Fibroblast of pulmonary artery (primary cell): ENCODE measurements at regions not wholly inside any gene's neighbourhood (a gene's known extent, or its start where the extent isn't known, plus 50 kb on each side); places are given as distances from the start of the nearest gene placed in this dataset.
A peak's percentile ranks its signal among the peaks of the same experiment; 100 is the strongest.

ENCODE experiments used
- DNase-seq: peaks from one replicate; pipeline ENCODE4 v3.0.0-alpha.2; 2010; ENCODE audit warnings: low read depth
- H3K4me3 ChIP-seq: replicated peaks from 2 replicates; pipeline ENCODE4 v1.5.1; 2011; ENCODE audit warnings: low read depth, mild to moderate bottlenecking, control low read depth, low read length, moderate library complexity
- CTCF ChIP-seq: IDR thresholded peaks from 2 replicates; pipeline ENCODE4 v1.5.1; 2011; ENCODE audit warnings: mild to moderate bottlenecking, control low read depth, low read length, inconsistent platforms; ENCODE audit errors: missing control alignments

GRCh38 chr15:62940093-62940754 is 102.3 kb upstream of the TPM1 start:
- TF ChIP-seq CTCF = no peak
- no peak overlapping the region for H3K4me3 ChIP-seq
- DNase-seq = no peak

DNA sequence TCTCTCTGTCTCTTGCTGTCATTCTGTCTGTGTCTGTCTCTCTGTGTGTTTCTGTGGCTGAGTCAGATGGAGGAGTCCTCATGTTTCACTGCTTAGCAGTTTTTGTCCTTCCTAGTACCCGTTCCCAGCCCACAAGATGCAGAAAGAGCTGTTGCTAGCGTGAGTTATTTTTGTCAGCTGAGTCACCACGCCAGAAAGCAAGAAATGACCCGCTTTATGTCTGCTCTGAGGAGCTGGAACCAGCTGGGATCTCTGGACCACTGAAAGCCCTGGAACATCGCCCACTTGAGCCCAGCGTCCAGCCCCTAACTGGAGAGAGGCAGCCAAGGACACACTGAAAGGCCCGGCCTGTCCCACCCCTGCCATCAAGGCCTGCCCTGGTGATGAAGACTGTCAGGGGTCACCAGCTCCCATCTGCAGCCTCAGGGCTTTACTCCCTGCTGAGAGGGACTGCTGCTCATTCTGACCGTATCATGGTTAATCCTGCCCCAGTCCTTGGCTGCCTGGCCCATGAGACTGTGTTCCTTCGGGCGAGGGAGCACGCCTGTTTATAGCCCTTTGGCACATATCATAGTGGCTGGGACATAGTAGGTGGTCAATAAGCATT is 101.7 kb upstream of the TPM1 start:
- TF ChIP-seq CTCF = no peak
- peak; percentile 92 for DNase-seq
- H3K4me3 ChIP-seq = no peak overlapping the region

- DNase-seq = no peak
- H3K4me3 ChIP-seq = no peak overlapping the region
- TF ChIP-seq CTCF = no peak
These were observed 100.8 kb upstream of the TPM1 start for GRCh38 chr15:62941699-62942098.

DNA sequence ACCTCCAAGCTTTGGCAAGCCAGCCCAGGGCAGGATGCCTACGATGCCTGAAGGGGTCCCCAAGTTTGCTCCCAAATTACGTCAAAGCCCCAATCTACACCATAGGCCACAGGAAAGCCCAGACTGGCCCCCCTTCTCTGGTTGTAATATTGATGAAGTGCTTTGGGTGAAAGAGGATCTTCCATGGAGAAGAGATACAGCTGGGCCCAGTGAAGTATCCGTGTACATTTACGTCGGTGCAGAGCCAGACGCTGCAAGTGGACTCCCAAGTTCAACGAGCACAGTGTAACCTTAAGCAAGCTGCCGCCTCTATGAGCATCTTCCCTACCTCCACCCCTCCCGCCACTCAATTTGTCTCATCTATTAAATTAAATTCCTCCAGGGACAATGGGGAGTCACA is 100.1 kb upstream of the TPM1 start:
- TF ChIP-seq CTCF = no peak
- no peak overlapping the region for H3K4me3 ChIP-seq
- DNase-seq = no peak

DNA sequence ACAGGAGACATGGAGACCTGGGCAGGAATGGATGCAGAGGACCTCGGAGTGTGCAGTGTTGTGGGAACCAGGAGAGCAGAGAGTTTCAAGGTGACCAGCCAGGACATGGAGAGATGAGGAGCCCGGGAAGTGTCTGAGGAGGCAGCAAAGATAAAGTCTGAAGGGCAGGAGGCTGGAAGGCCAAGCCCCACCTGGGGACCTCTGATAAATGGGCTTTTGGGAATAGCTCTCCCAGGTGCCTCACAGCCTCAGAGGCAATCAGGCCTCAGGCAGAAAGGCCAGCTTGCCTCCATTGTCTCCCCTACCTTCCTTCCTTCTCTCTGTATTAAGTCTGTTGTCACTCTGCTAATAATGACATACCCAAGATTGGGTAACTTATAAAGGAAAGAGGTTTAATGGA is 97.5 kb upstream of the TPM1 start:
- TF ChIP-seq CTCF = no peak

GRCh38 chr15:62945760-62946159 is 96.8 kb upstream of the TPM1 start:
- TF ChIP-seq CTCF = no peak
- H3K4me3 ChIP-seq = no peak overlapping the region
- no peak for DNase-seq

More for the DNA sequence above, 97.5 kb upstream of the TPM1 start:
- no peak for DNase-seq
- H3K4me3 ChIP-seq = no peak overlapping the region

GRCh38 chr15:62946940-62947339 is 95.6 kb upstream of the TPM1 start:
- TF ChIP-seq CTCF = no peak
- no peak overlapping the region for H3K4me3 ChIP-seq
- DNase-seq = no peak
